T1000 (cell line): ENCODE measurements at regions not wholly inside any gene's neighbourhood (a gene's known extent, or its start where the extent isn't known, plus 50 kb on each side); places are given as distances from the start of the nearest gene placed in this dataset.

ENCODE experiments used
- DNase-seq: peaks from one replicate; lab custom pipeline; 2025; ENCODE audit warnings: mixed read lengths; lab: John Stamatoyannopoulos, UW

DNA sequence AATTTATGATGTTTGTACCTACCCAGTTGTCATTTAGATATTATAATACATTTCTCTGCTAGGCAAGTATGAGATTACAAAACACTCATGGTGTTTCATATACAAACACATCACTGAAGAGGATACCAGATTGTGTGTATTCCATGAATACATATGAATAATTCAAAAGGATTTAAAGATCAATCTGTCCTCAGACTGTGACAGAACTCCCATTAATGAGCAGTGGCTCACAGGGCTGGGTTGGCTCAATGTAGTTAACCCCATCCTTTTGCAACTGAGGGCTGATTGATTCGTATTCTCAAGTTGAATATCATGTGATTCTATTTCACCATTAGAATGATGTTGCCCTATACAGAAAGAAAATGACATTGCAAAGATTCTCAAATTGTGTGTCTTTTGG, 79.6 kb upstream of the SPANXN2 start:
- no peak for DNase-seq

DNA sequence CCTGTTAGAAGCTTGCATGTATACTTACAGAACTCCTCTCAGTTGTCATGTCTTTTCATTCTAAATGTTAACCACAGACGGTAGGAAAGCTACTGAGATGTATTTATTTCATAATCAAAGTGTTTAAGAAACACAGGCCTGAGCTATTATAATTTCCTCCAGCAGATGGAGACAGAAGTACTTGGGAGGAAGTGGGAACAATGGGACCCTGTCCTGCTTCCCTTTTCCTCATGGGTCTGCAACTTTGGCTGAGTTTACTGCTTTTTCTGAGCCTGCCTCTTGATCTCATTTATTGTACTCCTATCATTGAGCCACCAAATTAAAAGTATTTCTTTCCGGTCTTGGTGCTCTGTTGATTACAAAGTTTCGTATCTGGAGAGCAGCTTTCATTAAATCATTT, 67.7 kb upstream of the SPANXN2 start:
- no peak for DNase-seq

DNA sequence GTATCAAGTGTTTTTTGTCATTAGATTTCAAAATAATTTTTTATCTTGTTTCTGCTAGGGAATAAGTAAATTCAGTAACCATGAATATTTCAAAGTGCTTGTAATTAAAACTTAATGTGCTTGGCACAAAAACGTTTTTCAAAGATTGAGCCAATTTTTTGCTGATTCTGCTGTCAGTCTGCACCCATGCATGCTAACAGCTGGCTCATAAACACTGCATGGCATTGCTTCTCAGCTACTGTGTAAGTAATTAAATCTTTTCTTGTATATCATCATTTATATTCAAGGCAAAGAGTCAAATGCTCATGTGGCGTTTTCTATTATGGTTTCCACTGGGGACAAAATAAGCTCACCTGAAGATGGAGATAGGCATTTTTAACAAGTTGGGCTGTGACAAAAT, 66.8 kb upstream of the SPANXN2 start:
- DNase-seq: no peak

DNA sequence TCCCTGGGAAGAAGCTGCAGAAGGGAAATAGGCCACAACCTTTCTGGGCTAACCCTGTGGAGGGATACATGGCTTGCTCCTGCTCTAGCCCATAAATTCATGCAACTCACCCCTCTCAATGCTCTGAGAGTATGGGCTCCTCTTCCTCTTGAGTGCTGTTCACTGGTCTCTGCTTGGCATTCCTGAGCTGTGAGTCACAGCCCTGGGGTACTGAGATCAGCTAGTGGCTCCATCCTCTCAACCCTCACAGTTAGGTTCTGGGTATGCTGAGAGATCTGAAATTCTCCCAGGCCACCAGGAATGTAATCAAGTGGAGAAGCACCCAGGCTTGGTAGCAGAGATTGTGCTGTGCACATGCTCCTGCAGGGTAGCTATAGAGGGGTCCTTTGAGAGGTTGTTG, 60.6 kb upstream of the SPANXN2 start:
- DNase-seq: peak; percentile 29
